Erythroblast (primary cell): ENCODE measurements at regions not wholly inside any gene's neighbourhood (a gene's known extent, or its start where the extent isn't known, plus 50 kb on each side); places are given as distances from the start of the nearest gene placed in this dataset.

Experiments used
- GATA1 ChIP-seq: IDR thresholded peaks from 2 replicates; pipeline ENCODE4 v1.6.1; 2011; ENCODE audit warnings: low read depth, mild to moderate bottlenecking, control low read depth, low read length, moderate library complexity
- POLR2A ChIP-seq: IDR thresholded peaks from 2 replicates; pipeline ENCODE4 v1.6.1; 2011; ENCODE audit warnings: mild to moderate bottlenecking, low read length

- no peak for TF ChIP-seq POLR2A
- TF ChIP-seq GATA1: no peak
Observed at GRCh38 chr22:27270818-27271510, 530.6 kb downstream of the MN1 start.
